ENCODE measurements at regions not wholly inside any gene's neighbourhood (a gene's known extent, or its start where the extent isn't known, plus 50 kb on each side); places are given as distances from the start of the nearest gene placed in this dataset.

DNA sequence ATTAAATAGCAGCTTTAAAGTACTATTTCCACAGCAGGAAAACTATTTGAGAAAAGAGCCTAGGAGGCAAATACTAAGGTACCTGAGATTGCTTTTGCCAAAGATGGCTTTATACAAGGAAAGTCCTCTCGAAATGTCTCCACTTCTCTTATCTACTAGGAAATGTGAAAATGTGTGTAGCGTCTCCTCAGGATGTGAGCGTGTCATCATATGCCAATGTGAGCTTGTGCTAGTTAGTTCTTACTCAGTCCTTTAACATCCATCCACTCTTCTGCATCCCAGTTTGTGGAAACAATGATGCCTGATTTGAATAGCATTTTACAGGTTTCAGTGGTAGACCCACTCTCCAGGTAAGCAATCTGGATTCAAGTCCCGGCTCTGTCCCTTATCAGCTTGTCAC is 421.0 kb downstream of the DYNC2H1 start:
- DNase-seq, result no peak

DNA sequence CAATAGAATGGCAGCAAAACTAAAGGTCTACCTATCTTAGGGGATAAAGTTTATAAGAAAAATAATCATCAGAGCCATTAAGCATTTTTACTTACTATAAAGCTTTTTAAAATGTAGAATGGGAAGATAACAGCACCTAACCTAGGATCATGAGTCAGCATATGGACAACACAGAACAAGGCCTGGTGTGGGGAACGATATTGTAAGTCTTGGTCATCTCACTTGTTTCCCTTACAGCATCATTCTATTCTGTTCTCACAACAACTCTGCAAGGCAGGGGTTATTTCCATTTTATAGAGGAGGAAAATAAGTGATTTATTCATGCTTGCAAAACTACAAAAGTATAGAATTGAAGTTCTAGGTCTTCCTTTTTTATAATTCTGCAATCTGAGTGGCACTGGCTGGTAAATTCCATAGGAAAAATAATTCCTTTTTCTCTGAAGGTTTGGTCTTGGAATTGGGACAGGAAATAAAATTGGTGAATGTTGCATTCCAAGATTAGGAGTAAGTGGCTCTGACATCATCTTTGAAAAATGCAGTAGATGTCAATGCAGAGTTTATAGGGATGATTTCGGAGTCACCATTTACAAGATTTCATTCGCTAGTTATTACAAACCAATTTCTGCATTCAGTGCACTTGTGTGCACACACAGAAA is 423.0 kb downstream of the DYNC2H1 start:
- no peak for DNase-seq

DNA sequence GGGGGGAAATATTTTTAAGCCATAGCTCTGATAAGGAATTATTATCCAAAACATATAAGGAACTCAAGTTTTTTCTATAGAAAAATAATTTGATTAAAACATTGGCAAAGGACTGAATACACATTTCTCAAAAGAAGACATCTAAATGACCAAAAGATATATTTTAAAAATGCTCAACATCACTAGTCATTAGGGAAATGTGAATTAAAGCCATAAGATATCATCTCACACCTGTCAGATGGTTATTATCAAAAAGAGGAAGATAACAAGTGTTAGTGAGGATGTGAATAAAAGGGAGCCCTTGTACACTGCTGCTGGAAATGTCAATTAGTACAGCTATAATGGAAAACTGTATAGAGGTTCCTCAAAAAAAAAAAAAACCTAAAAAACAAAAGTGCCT is 425.0 kb downstream of the DYNC2H1 start:
- DNase-seq, result no peak

DNA sequence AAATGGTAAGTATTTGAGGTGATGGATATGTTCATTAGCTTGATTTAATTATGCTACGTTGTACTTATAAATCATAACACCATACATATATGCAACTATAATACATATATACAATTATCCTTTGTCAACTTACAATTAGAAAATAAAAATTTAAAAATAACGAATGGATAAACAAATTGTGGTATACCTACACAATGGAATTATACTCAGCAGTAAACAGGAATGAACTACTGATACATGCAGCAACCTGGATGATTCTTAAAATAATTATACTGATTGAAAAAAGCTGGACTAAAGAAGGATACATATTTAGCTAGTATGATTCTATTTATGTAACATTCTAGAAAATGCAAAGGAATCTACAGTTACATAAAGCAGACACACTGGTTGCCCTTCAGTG is 425.7 kb downstream of the DYNC2H1 start:
- no peak for DNase-seq

- DNase-seq, result no peak
Measured at GRCh38 chr11:103536335-103536722, 427.1 kb downstream of the DYNC2H1 start.

DNA sequence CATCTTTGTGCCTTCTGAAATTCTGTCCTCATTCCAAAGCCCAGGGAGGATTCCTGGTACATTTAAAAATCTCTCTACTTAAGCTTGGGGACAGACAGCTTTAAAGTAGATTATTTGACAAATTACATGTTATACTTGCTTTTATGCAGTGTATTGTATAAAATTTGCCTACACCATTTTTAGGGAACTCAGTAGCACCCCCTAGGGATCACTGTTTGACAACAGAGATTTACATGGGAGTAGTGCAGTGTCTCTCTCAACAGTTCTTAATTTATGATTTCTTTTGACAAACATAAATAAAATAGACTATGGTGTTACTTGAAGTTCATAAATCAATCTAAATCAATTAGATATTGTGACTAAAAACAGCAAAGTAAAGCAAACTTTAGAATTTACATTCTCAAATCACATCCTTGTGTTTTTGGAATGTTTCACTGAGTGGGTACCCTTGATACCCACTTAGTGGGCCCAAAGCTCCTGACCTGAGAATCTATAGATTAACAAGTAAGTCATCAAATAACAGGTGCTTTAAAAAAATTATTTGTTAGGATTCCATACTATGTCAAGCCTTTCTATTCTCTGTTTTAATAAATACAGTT is 428.8 kb downstream of the DYNC2H1 start:
- DNase-seq, result peak; percentile 53

- no peak for DNase-seq
Measured at GRCh38 chr11:103539166-103539565, 429.9 kb downstream of the DYNC2H1 start.

- DNase-seq, result no peak
Measured at GRCh38 chr11:103541186-103541795, 432.1 kb downstream of the DYNC2H1 start.

DNA sequence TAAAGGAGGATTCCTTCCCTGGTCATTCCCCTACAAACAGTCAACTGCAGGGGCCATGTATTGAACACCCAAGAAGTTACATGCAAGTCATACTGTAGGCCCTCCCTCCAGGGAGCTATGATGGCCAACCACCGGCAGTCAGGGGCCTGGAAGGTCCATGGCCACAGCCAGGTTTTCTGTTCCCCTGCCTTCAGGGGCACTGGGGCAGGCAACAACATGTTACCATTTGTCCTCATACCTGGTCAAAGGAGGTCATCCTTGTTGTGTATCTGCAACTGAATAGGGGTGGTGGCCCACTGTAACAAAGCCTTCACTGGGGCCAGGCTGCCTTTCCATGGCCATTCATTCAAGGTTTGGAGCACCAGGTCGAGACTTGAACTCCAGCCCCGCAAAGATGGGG is 433.6 kb downstream of the DYNC2H1 start:
- no peak for DNase-seq

GRCh38 chr11:103543456-103543855 is 434.2 kb downstream of the DYNC2H1 start:
- no peak for DNase-seq

DNA sequence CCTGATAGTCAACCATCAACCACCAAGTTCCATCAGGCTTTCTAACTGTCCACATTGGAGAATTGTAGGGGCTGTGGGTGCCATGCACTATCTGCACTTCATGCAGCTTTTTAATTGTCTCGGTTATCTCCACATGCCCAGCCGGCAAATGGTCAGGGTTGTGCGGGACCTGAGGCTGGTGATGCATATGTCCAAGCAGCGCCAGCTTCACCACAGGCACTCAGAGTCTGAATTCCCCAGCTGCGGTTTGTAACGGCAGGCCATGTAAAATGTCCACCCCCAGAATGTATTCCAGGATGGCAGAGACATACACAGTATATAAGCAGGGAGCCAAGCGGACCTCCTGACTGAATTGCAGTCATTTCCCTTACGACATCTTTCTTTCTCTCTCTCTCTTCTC is 435.6 kb downstream of the DYNC2H1 start:
- DNase-seq, result no peak

GRCh38 chr11:103545551-103545950 is 436.3 kb downstream of the DYNC2H1 start:
- no peak for DNase-seq

DNA sequence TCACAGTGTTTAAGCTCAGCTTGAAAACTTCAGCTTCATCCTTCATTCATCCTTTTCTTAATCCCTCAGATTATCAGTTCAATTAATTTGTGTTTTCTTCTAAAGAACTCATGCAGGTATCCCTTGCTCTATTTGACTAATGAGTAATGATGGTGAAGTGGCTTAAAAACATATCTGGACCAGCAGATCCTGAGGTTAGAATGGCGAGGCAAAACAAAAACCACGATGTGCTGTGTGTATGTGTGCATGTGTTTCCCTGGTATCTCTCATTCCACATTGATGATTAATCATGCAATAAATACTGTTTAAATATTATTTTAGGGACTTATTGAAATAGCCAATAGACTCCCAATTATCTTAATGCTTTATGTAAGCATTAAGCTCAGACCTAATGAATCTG is 437.0 kb downstream of the DYNC2H1 start:
- no peak for DNase-seq

DNA sequence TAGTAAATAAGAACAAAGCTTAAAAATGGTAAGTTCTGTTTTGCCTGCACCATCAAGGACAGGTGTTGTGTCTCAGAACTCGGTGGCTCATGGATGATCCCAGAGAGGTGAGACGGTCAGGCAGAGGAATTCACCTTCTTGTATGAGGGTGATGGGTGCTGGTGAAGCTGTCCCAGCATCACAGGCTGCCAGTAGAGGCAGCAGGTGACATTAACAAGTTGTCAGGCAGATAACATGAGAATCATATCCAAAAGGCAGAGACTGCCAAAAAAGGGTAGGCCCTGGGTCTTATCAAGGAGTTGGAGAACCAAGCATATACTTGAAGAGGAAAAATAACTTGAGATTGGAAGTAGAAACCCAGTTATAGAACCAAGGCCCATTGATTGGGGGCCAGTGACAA is 437.8 kb downstream of the DYNC2H1 start:
- DNase-seq, result no peak

GRCh38 chr11:103547691-103548090 is 438.5 kb downstream of the DYNC2H1 start:
- no peak for DNase-seq

GRCh38 chr11:103548838-103549237 is 439.6 kb downstream of the DYNC2H1 start:
- DNase-seq, result no peak

GRCh38 chr11:103550811-103551210 is 441.6 kb downstream of the DYNC2H1 start:
- DNase-seq, result no peak

GRCh38 chr11:103552086-103552485 is 442.9 kb downstream of the DYNC2H1 start:
- DNase-seq, result no peak

DNA sequence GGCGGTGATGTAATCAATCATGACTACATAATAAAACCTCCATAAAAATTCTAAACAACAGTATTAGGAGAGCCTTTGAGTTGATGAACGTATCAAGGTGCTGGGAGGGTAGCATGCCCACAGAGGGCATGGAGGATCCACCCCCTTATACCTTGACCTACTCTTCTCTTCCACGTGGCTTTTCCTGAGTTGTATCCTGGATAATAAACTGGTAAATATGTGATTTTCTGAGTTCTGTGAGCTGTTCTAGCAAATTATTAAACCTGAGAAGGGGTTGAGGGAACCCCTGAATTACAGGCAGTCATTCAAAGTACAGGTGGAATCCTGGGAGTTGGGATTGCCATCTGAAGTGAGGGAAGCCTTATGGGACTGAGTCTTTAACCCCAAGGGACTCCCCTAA is 446.9 kb downstream of the DYNC2H1 start:
- no peak for DNase-seq

DNA sequence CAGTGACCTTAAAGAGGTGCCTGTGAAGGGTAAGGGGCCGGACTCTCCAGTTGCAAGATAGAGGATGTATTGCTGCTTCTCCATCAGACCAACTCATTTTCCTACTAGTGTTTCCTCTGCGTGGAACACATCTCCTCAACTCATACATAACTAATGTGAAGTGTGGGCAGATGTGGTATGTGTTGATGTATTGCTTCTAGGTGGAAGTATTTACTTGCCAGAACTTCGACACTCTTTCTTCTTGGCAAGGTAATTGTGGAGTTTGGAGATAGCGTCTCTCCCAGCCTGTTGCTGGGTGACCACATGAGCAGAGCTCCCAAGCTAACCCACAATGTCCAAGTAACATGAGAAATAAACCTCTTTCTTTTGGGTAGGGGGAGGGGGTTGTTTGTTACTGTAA is 456.9 kb downstream of the DYNC2H1 start:
- DNase-seq, result no peak

DNA sequence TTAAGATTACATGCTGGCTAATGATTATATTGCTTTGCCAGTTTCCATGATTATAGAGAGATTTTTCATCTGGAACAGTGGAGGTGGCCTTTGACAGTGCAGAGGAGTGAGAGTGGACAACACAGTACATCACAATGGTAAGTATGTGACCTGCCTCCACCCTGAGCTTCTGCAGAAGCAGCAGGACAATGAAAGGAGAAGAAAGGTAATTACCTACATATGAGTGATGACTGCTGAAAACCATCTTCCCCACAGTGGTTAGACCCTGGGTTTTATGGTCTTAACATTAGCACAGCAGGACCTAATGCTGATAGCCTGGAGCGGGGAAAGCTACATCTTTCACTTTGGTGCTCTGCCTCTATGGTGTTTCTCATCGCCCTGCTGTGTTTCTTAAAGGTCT is 454.7 kb upstream of the DDI1 start:
- DNase-seq, result no peak

DNA sequence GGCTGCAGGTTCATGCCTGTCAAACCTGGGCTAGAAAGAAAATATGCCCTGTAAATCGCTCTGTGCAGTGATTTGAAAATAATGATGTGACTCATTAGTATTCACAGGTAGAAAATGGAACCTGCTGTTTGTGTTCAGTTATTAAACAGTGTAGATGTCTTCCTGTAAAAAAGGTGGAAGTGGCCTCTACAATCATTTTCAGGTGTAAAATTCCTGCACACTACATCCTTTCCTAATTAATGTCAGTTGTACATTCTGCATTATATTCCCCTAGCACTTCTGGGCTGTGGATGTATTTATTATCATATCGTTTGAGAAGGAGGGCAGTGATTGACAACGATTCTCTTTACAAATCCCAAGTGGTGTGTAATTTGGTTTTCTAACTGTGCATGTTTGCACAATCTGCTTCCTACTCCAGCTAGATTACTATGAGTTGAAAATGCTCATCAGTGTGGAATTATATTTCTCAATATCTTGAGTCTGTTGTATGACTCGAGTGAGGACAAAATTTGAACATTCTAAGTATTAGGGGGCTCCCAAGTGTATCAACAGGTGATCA is 454.0 kb upstream of the DDI1 start:
- DNase-seq, result no peak

GRCh38 chr11:103584021-103584420 is 452.4 kb upstream of the DDI1 start:
- no peak for DNase-seq

DNA sequence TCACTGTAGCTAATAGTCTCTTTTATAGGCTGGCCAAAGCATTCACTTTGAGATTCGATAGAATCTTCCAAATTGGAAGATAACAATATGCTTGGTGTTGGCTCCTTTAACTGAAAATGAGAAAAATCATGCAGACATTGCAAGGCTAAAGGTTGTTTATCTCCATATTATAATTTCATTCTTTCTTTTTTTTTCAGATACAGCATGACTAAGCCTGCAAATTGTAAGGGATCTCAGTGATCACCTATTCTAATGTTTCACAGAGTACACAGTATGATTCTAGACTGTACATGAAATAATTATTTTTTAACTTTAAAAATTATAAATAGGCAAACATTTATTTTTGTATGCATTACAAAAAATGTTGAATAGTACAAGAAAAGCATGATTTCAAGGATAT is 451.7 kb upstream of the DDI1 start:
- no peak for DNase-seq
